Astrocyte of the hippocampus (primary cell): ENCODE measurements at regions not wholly inside any gene's neighbourhood (a gene's known extent, or its start where the extent isn't known, plus 50 kb on each side); places are given as distances from the start of the nearest gene placed in this dataset.
A peak's percentile ranks its signal among the peaks of the same experiment; 100 is the strongest.

ENCODE experiments used
- DNase-seq: peaks from one replicate; pipeline ENCODE4 v3.0.0; 2011; ENCODE audit warnings: low read depth, low spot score

- no peak for DNase-seq
Observed at GRCh38 chr11:16440136-16440535, 83.8 kb upstream of the SOX6 start.

GRCh38 chr11:16434036-16434435, 77.7 kb upstream of the SOX6 start:
- DNase-seq, result no peak

DNA sequence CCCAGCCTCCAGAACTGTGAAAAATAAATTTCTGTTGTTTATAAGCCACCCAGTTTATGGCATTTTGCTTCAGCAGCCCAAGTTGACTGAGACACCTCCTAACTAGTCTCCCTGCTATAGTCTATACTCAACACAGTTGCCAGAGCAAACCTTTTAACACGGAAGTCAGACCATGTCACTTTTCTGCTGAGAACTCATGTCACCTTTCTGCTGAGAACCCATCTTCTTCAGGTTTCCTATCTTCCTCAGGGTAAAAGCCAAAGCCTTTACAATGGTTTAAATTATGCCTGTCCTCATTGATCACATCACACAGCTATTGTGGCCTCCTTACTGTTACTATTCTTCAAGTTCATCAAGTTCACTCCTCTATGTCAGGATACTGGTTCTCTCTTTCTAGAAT, 74.3 kb upstream of the SOX6 start:
- no peak for DNase-seq

DNA sequence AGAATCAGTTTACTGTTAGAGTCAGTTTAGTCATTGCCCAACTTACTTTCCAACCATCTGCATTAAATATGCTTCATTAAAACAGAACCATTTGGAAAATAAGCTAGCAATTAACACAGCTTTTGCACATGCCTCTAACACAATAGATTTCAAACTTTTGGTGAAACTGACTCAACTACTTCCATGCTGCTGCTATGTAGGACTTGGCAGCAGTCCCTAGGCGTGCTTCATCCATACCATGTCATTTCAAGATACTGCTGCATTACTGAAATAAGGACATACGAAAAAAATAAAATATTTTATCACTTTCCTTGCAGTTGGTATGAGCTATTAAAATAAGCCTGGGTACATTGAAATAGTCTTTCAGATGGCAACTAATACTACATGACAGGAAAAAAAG, 65.5 kb upstream of the SOX6 start:
- no peak for DNase-seq

DNA sequence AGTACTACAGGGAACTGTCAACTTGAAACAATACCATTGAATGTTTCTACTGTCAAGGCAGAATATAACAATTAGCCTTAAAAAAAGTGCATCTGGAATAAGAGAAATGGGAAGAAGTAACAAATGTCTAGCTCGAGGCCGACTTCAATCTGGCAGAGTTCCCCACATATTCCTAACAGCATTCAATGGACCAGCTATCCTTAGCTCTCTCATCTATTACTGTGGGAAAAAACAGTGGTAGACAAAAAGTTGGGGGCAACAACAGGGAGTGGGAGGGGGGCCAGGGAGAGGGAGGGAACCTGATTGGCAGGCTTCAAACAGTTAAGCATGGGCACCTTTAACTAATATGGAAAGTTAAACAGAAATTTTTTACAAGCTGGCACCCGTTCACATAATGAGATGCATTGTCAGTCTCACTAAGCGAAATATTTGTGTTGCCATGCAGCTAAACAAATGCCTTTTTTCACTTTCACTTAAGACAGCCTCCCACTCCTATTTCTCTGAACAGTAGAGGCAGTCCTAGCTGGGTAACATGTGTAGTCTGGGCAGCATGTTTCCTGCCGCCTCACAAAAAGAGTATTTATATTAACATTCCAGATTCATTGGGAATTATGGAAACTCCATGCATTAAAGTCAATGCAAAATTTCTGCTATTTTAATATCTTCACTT, 62.2 kb upstream of the SOX6 start:
- DNase-seq, result peak; percentile 32

GRCh38 chr11:16412525-16413172, 56.3 kb upstream of the SOX6 start:
- no peak for DNase-seq

DNA sequence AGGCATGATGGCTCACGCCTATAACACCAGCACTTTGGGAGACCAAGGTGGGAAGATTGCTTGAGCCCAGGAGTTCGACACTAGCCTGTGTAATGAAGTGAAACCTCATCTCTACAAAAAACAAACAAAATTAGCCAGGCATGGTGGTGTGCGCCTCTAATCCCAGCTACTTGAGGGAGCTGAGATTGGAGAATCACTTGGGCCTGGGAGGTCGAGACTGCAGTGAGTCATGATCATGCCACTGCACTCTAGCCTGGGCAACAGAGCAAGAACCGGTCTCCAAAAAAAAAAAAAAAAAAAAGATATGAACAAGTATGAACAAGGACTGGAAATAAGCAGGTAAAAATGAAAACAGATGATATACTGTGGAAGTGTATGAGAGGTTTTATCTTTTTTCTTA, 54.1 kb upstream of the SOX6 start:
- DNase-seq, result no peak

DNA sequence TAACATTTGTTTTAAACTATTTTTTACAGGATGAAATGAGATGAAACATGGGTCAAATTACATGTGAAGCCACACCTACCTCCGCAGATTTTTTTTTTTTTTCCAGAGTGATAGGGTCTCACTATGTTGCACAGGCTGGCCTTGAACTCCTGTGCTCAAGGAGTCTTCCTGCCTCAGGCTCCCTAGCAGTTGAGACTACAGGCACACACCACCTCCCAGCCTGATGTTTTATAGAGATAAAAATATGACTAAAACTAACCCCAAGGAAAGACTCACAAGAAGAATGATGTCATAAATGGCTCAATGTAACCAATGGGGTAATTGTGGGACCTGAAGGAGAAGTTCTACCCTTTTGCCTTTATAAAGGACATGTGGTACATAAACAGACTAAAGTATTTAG, 52.3 kb upstream of the SOX6 start:
- no peak for DNase-seq

DNA sequence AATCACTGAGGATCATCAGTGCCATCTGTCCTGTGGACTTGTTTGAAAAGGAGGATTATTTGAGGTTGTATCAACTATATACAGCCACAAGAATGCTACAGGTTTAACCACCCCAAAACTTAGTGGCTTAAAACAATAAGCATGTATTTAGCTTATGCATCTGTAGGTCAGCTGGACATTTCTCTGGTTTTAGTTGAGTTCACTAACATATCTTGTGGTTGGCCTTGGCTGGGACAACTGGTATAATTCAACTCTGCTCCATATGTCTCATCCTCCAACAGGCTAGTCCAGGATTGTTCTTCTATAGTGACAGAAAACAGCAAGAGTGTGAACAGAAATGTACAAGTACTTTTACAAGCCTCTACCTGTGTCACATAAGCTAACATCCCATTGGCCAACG, 49.9 kb upstream of the SOX6 start:
- no peak for DNase-seq
